GM20000 (cell line): ENCODE measurements at regions not wholly inside any gene's neighbourhood (a gene's known extent, or its start where the extent isn't known, plus 50 kb on each side); places are given as distances from the start of the nearest gene placed in this dataset.

Experiments used
- DNase-seq: peaks from one replicate; pipeline ENCODE4 v3.0.0; 2012; ENCODE audit warnings: low spot score
- TF ChIP-seq, protein P1 (sequence below): IDR thresholded peaks from 2 replicates; pipeline ENCODE4 v1.5.1; 2012; ENCODE audit warnings: mild to moderate bottlenecking, control low read depth; ENCODE audit errors: extremely low read depth, missing control alignments

DNA sequence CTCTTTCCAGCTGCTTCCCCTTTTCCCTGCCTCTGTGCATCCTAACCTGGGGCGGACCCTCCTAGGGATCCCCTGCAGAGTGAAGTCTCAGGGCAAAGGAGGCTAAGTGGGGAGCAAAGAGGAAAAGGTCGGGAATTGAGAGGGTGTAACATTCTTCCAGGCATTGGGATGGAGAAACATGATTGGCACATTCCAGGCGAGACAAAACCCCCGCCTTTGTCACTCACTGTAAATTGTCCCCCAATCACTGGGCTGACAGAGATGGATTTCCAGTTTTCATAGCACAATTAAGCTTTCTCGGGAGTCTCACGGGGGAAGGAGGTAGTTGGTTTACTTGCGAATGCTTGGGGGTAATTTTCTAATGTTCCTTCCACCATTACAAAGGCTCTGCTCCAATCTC is 74.9 kb downstream of the MIAT start:
- no peak for DNase-seq
- TF ChIP-seq, protein P1, sequence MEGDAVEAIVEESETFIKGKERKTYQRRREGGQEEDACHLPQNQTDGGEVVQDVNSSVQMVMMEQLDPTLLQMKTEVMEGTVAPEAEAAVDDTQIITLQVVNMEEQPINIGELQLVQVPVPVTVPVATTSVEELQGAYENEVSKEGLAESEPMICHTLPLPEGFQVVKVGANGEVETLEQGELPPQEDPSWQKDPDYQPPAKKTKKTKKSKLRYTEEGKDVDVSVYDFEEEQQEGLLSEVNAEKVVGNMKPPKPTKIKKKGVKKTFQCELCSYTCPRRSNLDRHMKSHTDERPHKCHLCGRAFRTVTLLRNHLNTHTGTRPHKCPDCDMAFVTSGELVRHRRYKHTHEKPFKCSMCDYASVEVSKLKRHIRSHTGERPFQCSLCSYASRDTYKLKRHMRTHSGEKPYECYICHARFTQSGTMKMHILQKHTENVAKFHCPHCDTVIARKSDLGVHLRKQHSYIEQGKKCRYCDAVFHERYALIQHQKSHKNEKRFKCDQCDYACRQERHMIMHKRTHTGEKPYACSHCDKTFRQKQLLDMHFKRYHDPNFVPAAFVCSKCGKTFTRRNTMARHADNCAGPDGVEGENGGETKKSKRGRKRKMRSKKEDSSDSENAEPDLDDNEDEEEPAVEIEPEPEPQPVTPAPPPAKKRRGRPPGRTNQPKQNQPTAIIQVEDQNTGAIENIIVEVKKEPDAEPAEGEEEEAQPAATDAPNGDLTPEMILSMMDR, result no peak

DNA sequence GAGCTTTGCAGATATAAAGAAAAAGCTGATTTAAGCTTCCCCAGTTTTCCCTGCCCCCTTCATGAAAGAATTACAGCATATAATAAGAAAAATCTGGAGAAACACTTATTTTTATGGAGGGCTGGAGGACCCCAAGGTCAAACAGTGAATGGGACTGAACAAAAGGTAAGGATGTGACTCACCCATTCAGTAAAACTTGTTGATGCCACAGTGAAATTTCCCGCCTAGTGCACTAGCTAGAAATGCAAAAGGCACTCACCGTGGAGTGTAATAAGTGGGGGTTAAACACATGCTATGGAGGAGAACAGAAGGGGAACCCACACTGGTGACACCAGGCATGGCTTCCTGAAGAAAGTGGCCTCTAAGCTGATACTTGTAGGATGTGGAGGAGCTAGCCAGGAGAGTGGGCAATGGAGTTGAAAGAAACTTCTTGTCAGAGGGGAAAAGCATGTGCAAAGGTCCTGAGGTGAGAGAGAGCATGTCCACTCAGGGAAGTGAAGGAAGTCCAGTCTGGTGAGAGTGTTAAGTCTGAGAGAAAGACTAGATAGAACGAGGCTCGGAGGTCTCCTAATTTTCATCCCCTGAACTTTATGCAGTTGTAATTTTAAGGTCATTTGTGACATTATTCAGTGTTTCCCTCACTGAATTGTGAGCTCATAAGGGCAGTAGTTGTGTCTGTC is 77.1 kb downstream of the MIAT start:
- no peak for DNase-seq
- TF ChIP-seq, protein P1, result no peak

DNA sequence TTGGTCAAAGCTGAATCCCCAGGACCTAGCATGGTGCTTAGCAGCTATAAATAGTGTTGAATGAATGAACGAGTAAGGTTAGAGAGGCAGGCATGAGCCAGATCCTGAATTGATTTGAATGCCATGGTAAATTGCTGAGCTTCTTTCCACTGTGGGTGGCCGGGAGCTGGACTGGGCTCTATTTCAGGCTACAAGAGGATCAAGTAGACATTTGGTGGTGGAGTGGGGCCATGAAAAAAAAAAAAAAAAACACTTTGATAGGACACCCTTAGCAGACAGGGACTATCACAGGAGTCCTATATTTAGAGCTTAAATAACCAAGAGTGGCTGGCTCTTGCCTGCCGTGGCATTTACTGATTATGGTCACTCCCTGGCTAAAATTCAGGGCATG is 77.6 kb downstream of the MIAT start:
- no peak for DNase-seq
- TF ChIP-seq, protein P1, result no peak

DNA sequence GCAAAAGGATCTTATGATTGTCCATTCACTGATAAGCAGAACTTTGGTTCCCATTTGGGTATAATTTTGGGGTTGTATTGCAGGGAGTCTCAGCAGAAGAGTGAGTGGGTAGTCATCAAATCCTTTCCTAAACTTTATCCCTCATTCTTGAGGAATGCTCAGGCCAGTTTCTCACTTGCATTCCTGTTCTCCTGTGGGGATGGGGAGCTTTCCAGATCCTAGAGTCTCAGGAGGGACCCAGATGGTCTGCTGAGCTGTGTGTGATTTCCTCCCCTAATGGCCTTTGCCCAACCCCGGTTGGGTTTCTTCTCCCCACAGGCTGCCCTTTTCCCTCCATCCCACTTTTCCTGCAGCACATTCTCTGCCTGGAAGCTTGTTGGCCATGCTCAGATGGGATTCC is 79.9 kb downstream of the MIAT start:
- DNase-seq, result no peak
- TF ChIP-seq, protein P1, result no peak

DNA sequence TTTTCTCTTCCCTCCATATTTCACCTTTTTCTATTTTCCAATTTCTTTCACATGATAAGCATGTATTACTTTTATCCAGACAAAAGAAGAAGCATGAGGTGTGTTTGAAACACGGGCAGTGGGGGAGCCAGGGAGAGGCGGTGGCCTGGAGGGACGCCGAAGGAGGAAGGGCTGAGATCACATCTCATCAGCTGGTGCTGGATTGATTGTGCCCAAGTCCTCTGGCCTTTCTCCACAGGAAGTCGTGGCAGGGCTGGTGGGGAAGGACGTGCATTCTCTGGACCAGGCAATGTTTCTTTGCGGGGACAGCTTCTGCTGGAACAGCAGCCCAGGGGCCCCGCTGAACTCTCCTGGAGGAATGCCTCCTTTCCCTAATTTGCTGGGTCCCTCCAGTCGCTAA is 82.9 kb downstream of the MIAT start:
- TF ChIP-seq, protein P1, result no peak
- DNase-seq, result no peak

DNA sequence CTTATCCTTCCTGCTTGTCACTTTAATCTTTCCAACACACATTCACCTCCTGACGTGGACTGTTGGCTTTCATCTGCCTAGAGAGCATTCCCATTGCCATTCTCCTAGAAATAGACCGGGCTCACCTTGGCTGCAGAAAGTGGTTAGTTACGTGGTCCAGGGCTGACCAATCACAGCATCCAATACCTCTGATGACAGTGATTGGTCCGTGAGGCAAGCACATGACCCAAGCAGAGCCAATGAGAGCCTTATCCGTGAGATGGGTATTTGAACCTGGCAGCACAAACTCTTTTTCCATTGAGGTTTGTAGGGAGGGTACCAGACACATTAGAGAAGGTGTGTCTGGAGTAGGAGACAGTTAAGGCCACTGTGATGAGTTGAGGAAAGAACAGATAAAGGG is 85.8 kb downstream of the MIAT start:
- DNase-seq, result no peak
- TF ChIP-seq, protein P1, result no peak

DNA sequence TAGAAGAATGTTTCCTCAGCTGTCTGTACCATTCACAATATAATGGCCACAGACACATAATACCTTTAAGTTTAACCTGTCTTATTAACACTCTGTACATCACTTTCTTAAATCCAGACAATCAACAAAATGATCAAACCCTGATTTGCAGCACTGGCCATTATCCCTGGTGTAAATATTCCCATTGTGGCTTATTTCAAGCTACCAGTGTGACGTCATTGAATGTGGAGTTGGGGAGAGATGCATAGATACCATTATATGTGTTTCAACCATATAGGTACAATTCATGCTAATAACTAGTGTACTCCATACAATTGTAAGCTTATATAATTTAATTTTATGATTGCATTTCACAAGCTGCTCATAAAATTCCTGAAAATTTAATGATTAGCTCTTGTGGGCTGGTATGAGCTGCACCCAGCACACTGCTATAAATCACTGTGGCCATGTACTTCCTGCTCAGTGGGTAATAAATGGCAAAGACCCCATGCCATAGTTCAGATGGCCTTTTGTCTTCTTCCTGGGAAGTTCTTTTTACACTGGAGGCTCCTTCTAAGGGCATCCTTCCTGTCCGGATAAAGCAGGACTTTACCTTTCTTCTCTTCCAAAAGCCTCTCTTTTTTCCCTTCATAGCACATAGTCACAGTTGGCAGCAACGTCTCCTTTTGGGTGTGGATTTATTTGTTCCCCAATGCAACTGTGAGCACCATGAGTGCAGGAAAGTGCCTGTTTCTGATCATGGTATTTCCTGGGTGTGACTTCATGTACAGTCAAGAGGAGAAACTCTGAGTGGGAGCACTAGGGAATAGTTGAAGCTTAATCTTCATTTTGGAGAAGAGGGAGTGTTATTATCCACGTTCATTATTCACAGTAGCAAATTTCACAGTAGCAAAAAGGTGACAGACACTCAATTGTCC is 87.8 kb downstream of the MIAT start:
- no peak for DNase-seq
- TF ChIP-seq, protein P1, result no peak
